AG04449 (cell line): ENCODE measurements at regions not wholly inside any gene's neighbourhood (a gene's known extent, or its start where the extent isn't known, plus 50 kb on each side); places are given as distances from the start of the nearest gene placed in this dataset.

Experiments
- CTCF ChIA-PET: fragments of 350-600 bp; formaldehyde crosslinking; extraction: SDS; loops from one replicate; lab custom pipeline; 2021; ENCODE audit warnings: antibody characterized with exemption; lab: Yijun Ruan, JAX
- POLR2A ChIA-PET: fragments of 400-600, 350-600 bp; formaldehyde crosslinking; extraction: SDS; loops from one replicate; lab custom pipeline; 2020; ENCODE audit warnings: antibody characterized with exemption, inconsistent platforms; lab: Yijun Ruan, JAX
- DNase-seq: peaks from one replicate; pipeline ENCODE4 v3.0.0-alpha.2; 2010; ENCODE audit warnings: low read depth, low spot score
- H3K4me3 ChIP-seq: 2 replicates; pipeline ENCODE4 v1.5.1; 2011; ENCODE audit warnings: low read depth, mild to moderate bottlenecking, control low read depth, low read length
- TF ChIP-seq, protein P1 (sequence below): IDR thresholded peaks from one replicate; pipeline ENCODE4 v1.5.1; 2011; ENCODE audit warnings: mild to moderate bottlenecking, moderate library complexity, low read length, control low read depth, inconsistent platforms; ENCODE audit not compliant: insufficient read depth; ENCODE audit errors: missing control alignments

DNA sequence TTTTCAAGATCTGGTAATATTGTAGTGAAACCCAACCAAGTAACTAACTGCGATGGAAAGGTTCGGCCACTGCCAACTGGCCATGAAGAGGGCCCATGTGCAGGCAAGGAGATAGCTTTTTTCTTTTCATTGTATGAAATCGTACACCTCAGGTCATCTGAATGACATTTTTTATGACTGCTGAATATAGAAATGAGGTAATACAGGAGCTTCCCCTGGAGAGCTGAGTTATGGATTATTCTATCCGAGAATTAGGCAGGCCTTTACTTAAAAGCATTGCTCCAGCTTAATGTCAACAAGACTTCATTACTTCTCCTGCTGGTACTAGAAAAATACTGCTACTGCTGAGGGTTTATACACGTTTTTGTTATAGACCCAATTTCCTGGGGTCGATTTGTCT, 1215.6 kb downstream of the EFNB2 start:
- CTCF ChIA-PET = interaction anchor here (1.2 kb wide), 1 partner anchor 15 kb away, joined by 3 read pairs; no protein-coding TSS in a partner anchor
- no peak for DNase-seq
- TF ChIP-seq, protein P1, sequence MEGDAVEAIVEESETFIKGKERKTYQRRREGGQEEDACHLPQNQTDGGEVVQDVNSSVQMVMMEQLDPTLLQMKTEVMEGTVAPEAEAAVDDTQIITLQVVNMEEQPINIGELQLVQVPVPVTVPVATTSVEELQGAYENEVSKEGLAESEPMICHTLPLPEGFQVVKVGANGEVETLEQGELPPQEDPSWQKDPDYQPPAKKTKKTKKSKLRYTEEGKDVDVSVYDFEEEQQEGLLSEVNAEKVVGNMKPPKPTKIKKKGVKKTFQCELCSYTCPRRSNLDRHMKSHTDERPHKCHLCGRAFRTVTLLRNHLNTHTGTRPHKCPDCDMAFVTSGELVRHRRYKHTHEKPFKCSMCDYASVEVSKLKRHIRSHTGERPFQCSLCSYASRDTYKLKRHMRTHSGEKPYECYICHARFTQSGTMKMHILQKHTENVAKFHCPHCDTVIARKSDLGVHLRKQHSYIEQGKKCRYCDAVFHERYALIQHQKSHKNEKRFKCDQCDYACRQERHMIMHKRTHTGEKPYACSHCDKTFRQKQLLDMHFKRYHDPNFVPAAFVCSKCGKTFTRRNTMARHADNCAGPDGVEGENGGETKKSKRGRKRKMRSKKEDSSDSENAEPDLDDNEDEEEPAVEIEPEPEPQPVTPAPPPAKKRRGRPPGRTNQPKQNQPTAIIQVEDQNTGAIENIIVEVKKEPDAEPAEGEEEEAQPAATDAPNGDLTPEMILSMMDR = no peak
- no peak overlapping the region for H3K4me3 ChIP-seq
- POLR2A ChIA-PET = no interaction called here

DNA sequence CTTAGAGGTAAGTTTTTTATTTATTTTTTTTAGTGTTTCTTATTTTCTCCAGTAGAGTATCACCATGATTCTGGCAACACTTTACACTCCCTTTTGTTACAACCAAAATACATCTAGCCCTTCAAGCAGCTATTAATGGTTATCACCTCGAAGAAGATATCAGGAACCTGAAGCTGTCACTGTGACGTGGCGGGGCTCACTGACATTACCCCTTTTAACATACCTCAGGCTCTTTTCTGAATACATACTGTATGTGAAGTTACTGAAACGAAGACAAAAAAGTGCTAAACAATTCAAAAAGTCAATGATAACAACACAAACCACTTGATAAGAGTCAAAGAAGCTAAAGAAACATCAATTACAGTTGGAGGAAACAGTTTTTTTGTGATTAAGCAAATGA, 1218.7 kb downstream of the EFNB2 start:
- ChIA-PET POLR2A (no interaction called here), CTCF (interaction anchor here (0.8 kb wide), 1 partner anchor 10 kb away, joined by 3 read pairs; no protein-coding TSS in a partner anchor)
- no peak for DNase-seq
- TF ChIP-seq, protein P1 = no peak
- no peak overlapping the region for H3K4me3 ChIP-seq

DNA sequence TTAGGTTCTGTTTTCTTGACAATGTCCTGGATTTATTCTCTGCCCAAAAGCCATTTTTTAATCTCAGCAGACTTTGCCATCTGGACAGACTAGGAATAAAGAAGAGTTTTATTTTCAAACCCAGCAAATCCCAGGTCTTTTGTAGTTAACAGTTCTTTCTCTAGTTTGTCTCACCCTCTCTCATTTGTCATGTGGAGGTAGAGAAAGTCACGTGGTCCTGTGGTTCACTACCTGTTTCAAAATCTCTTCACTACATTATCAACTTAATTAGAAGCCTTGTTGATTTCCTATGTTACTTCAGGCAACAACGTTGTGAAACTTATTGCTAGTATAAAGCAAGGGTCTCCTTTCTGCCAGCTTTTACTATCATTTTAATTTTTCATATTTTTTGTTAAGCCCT, 1222.6 kb downstream of the EFNB2 start:
- CTCF ChIA-PET = no interaction called here
- no peak overlapping the region for H3K4me3 ChIP-seq
- POLR2A ChIA-PET = no interaction called here
- no peak for DNase-seq
- TF ChIP-seq, protein P1 = no peak

DNA sequence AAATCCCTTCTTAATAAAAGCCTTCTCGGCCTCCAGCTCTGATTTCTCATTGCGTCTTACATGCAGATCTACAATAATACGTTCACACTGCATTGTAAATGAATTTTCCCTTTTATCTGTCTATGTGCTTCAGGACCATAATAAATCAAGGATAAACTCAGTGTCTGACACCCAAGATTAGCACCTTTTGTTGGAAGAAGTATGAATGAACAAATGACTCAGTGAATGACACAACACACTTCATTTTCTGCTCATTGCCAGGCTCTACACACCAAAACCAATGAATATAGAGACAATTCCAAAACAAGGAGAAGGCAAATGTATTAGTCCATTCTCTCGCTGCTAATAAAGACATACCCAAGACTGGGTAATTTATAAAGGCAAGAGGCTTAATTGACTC, 1224.4 kb downstream of the EFNB2 start:
- TF ChIP-seq, protein P1 = no peak
- DNase-seq = no peak
- POLR2A ChIA-PET = no interaction called here
- H3K4me3 ChIP-seq = no peak overlapping the region
- CTCF ChIA-PET = no interaction called here

DNA sequence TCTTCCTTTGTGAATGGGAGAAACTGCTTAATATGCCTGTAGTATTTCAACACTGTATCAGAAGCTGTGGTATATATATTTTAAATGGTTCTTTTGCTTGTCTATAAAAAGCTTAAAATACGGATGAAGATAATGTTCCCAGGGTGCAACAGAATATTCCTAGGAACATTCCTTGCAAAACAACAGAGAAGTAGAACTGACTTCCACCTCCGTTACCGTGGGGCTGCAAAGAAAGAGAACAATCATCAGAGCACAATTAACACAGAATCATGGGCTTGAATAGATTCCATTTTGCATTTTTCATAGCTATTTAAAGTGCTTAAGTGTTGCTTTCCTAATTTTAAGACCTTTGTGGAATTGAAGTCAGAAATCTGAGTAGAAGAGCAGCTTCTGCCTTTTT, 1227.7 kb downstream of the EFNB2 start:
- ChIA-PET POLR2A (no interaction called here), CTCF (interaction anchor here (1.4 kb wide), 1 partner anchor 14 kb away, joined by 5 read pairs; no protein-coding TSS in a partner anchor)
- TF ChIP-seq, protein P1 = no peak
- no peak for DNase-seq
- H3K4me3 ChIP-seq = no peak overlapping the region

DNA sequence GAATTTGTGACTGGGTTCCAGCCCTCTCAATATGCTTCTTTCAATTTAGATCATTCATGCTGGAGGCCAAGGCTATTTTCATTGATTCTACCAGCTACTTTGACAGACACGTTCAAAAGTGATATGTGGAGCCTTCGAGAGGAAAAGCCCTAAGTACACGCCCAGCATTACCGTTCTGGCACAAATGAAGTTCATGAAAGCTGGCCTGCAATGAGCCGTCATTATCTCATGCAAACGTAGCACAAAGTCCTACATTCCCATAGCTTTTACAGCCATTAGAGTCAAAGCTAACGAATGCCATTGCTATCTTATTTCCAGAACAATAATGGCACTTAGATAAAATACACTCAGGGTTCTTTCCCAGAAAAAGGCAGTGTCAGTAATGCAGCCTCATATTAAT, 1237.6 kb downstream of the EFNB2 start:
- TF ChIP-seq, protein P1 = no peak
- no peak for DNase-seq
- ChIA-PET POLR2A (no interaction called here), CTCF (no interaction called here)
- no peak overlapping the region for H3K4me3 ChIP-seq
